Neural cell (in vitro differentiated cells): ENCODE measurements at regions not wholly inside any gene's neighbourhood (a gene's known extent, or its start where the extent isn't known, plus 50 kb on each side); places are given as distances from the start of the nearest gene placed in this dataset.
"Not testable (repeated sequence)": the region's sequence is repeated elsewhere in the genome, so short reads cannot be mapped to it uniquely, and the experiment has no call there.

Experiments
- H2AFZ ChIP-seq: fragments of 200-600, 300-800 bp; sonication (generic), shearing (Covaris generic); 2 replicates; pipeline ENCODE4 v1.6.0; 2014; ENCODE audit warnings: low read depth, mild to moderate bottlenecking, antibody characterized with exemption, low read length, moderate library complexity
- H3F3A ChIP-seq: fragments of 200-600 bp; shearing (Covaris generic); 2 replicates; pipeline ENCODE4 v1.6.1; 2016; ENCODE audit warnings: mild to moderate bottlenecking, moderate library complexity, mixed read lengths, antibody characterized with exemption, low read length; ENCODE audit not compliant: insufficient read depth, poor library complexity, severe bottlenecking
- H3K27ac ChIP-seq: fragments of 200-600, 300-800 bp; sonication (generic), shearing (Covaris generic); 2 replicates; pipeline ENCODE4 v1.5.1; 2014; ENCODE audit warnings: mild to moderate bottlenecking, low read length, moderate library complexity
- H3K27me3 ChIP-seq: fragments of 300-800, 200-600 bp; sonication (generic), shearing (Covaris generic); 2 replicates; pipeline ENCODE4 v1.6.0; 2014; ENCODE audit warnings: mild to moderate bottlenecking, low read depth, low read length, moderate library complexity; ENCODE audit not compliant: insufficient read depth
- H3K36me3 ChIP-seq: fragments of 300-800, 200-600 bp; sonication (generic), shearing (Covaris generic); 2 replicates; pipeline ENCODE4 v1.5.1; 2014; ENCODE audit warnings: mild to moderate bottlenecking, antibody characterized with exemption, low read length, moderate library complexity; ENCODE audit not compliant: insufficient read depth
- H3K4me2 ChIP-seq: fragments of 300-800, 200-600 bp; sonication (generic), shearing (Covaris generic); 2 replicates; pipeline ENCODE4 v1.6.0; 2014; ENCODE audit warnings: mild to moderate bottlenecking, low read length
- H3K4me3 ChIP-seq: fragments of 300-800, 200-600 bp; sonication (generic), shearing (Covaris generic); 2 replicates; pipeline ENCODE4 v1.5.1; 2014; ENCODE audit warnings: mild to moderate bottlenecking, low read length, moderate library complexity
- H3K79me2 ChIP-seq: fragments of 200-600 bp; shearing (Covaris generic); replicated peaks from 2 replicates; pipeline ENCODE4 v1.6.0; 2014; ENCODE audit warnings: mild to moderate bottlenecking, low read length, moderate library complexity; ENCODE audit not compliant: insufficient read depth
- H3K9ac ChIP-seq: fragments of 300-800, 200-600 bp; sonication (generic), shearing (Covaris generic); 2 replicates; pipeline ENCODE4 v1.6.1; 2016; ENCODE audit warnings: mild to moderate bottlenecking, low read length, mixed read lengths
- H3K9me2 ChIP-seq: fragments of 200-600 bp; shearing (Covaris generic); 2 replicates; pipeline ENCODE4 v1.6.1; 2016; ENCODE audit warnings: mild to moderate bottlenecking, low read length, mixed read lengths; ENCODE audit not compliant: insufficient read depth
- H3K9me3 ChIP-seq: fragments of 200-600, 300-800 bp; sonication (generic), shearing (Covaris generic); 2 replicates; pipeline ENCODE4 v1.6.1; 2016; ENCODE audit warnings: mild to moderate bottlenecking, mixed run types, low read length, moderate library complexity, mixed read lengths
- H4K20me1 ChIP-seq: fragments of 200-600 bp; shearing (Covaris generic); 2 replicates; pipeline ENCODE4 v1.6.1; 2016; ENCODE audit warnings: mild to moderate bottlenecking, mixed run types; ENCODE audit not compliant: insufficient read depth
- EP300 ChIP-seq: fragments of 450-650 bp; conservative IDR thresholded peaks from 2 replicates; pipeline ENCODE4 v1.6.1; 2014; ENCODE audit warnings: antibody characterized with exemption, mild to moderate bottlenecking, moderate library complexity; ENCODE audit not compliant: poor library complexity, severe bottlenecking
- EZH2 ChIP-seq: fragments of 200-600, 300-800 bp; shearing (Covaris generic), sonication (generic); IDR thresholded peaks from 2 replicates; pipeline ENCODE4 v1.6.1; 2014; ENCODE audit warnings: antibody characterized with exemption, low read length, borderline replicate concordance, mild to moderate bottlenecking; ENCODE audit not compliant: insufficient read depth, poor library complexity, severe bottlenecking
- MXI1 ChIP-seq: fragments of 450-650 bp; conservative IDR thresholded peaks from 2 replicates; pipeline ENCODE4 v1.6.1; 2014; ENCODE audit warnings: antibody characterized with exemption, mild to moderate bottlenecking; ENCODE audit not compliant: poor library complexity, severe bottlenecking
- POLR2AphosphoS5 ChIP-seq: IDR thresholded peaks from 2 replicates; pipeline ENCODE4 v1.6.1; 2012
- RAD21 ChIP-seq: fragments of 450-650 bp; conservative IDR thresholded peaks from 2 replicates; pipeline ENCODE4 v1.6.1; 2014; ENCODE audit warnings: antibody characterized with exemption, mild to moderate bottlenecking, moderate library complexity
- SMC3 ChIP-seq: fragments of 450-650 bp; conservative IDR thresholded peaks from 2 replicates; pipeline ENCODE4 v1.6.1; 2014; ENCODE audit warnings: antibody characterized with exemption, mild to moderate bottlenecking, moderate library complexity; ENCODE audit not compliant: poor library complexity
- TAF1 ChIP-seq: IDR thresholded peaks from 2 replicates; pipeline ENCODE4 v1.6.1; 2012; ENCODE audit warnings: low read depth
- TF ChIP-seq, protein P1 (sequence below): IDR thresholded peaks from 2 replicates; pipeline ENCODE4 v1.6.1; 2012; ENCODE audit warnings: borderline replicate concordance
- TF ChIP-seq, protein P2 (sequence below): fragments of 450-650 bp; IDR thresholded peaks from 2 replicates; pipeline ENCODE4 v1.5.1; 2014; ENCODE audit warnings: antibody characterized with exemption, mild to moderate bottlenecking, moderate library complexity; ENCODE audit not compliant: poor library complexity, severe bottlenecking

DNA sequence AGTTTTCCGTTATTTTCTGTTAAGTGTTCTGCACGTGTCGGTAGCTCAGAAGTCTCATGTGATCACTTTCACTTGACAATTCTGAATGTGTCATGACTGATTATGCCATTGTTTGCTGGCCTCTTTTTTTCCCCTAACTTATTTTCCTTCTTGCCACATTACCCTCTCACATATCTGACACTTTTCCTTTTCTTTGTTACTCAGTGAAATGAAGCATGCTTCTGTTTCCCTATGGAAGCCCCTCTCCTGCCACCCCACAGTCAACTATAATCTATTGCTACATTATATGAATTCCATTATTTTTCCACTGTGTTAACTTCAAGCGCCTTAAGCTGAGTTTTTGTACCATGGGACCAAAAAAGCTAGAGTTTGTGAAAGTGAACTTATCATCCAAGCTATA, 531.6 kb upstream of the HS3ST5 start (continued):
- TF ChIP-seq, protein P1, sequence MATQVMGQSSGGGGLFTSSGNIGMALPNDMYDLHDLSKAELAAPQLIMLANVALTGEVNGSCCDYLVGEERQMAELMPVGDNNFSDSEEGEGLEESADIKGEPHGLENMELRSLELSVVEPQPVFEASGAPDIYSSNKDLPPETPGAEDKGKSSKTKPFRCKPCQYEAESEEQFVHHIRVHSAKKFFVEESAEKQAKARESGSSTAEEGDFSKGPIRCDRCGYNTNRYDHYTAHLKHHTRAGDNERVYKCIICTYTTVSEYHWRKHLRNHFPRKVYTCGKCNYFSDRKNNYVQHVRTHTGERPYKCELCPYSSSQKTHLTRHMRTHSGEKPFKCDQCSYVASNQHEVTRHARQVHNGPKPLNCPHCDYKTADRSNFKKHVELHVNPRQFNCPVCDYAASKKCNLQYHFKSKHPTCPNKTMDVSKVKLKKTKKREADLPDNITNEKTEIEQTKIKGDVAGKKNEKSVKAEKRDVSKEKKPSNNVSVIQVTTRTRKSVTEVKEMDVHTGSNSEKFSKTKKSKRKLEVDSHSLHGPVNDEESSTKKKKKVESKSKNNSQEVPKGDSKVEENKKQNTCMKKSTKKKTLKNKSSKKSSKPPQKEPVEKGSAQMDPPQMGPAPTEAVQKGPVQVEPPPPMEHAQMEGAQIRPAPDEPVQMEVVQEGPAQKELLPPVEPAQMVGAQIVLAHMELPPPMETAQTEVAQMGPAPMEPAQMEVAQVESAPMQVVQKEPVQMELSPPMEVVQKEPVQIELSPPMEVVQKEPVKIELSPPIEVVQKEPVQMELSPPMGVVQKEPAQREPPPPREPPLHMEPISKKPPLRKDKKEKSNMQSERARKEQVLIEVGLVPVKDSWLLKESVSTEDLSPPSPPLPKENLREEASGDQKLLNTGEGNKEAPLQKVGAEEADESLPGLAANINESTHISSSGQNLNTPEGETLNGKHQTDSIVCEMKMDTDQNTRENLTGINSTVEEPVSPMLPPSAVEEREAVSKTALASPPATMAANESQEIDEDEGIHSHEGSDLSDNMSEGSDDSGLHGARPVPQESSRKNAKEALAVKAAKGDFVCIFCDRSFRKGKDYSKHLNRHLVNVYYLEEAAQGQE = peak; percentile 78

DNA sequence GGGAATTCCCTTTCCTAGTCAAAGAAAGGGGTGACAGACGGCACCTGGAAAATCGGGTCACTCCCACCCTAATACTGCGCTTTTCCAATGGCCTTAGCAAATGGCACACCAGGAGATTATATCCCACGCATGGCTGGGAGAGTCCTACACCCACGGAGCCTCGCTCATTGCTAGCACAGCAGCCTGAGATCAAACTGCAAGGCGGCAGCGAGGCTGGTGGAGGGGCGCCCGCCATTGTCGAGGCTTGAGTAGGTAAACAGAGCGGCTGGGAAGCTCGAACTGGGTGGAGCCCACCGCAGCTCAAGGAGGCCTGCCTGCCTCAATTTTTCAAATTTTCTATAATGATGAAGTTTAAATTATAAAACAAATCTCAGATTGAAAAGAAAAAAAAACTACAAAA, 522.7 kb upstream of the HS3ST5 start:
- H3K9me3 ChIP-seq, H3K4me3 ChIP-seq, H3K4me2 ChIP-seq, H3K79me2 ChIP-seq, H3K27me3 ChIP-seq, H3K36me3 ChIP-seq, H3F3A ChIP-seq, H3K9ac ChIP-seq, H3K27ac ChIP-seq, H2AFZ ChIP-seq, H3K9me2 ChIP-seq, H4K20me1 ChIP-seq: not testable (repeated sequence)

DNA sequence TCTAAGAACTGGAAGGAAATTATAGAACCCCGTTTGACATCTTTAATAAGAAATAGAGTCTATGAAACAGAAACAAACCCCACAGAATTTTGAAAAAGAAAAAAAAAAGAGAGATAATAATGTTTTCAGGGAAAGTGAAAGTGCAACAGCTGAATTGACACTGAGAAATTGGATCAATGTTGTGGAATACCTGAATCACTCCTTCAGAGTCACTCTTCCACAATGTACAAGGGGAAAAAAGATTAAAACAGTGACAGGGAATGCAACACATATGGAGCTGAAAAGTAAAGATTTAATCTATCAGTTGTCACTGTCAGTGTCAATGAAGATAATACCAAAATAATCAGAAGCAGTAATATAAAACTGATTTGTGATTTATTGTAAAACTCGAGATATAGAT, 520.8 kb upstream of the HS3ST5 start:
- no peak overlapping the region for H2AFZ ChIP-seq
- no peaks in the 10 kb centered on the region for H3K9me3 ChIP-seq
- H3K27me3 ChIP-seq = no peaks in the 10 kb centered on the region
- H3F3A ChIP-seq = no peaks in the 10 kb centered on the region
- no peaks in the 10 kb centered on the region for H3K36me3 ChIP-seq
- no peak overlapping the region for H3K4me3 ChIP-seq
- no peak overlapping the region for H3K4me2 ChIP-seq
- H3K9me2 ChIP-seq = no peaks in the 10 kb centered on the region
- H4K20me1 ChIP-seq = no peaks in the 10 kb centered on the region
- no peak overlapping the region for H3K9ac ChIP-seq
- no peaks in the 10 kb centered on the region for H3K79me2 ChIP-seq
- H3K27ac ChIP-seq = no peak overlapping the region
- TF ChIP-seq, protein P1 = no peak
- TF ChIP-seq TAF1 (no peak), EP300 (no peak), MXI1 (no peak), POLR2AphosphoS5 (no peak), EZH2 (no peak), SMC3 (no peak), RAD21 (no peak)
- TF ChIP-seq, protein P2, sequence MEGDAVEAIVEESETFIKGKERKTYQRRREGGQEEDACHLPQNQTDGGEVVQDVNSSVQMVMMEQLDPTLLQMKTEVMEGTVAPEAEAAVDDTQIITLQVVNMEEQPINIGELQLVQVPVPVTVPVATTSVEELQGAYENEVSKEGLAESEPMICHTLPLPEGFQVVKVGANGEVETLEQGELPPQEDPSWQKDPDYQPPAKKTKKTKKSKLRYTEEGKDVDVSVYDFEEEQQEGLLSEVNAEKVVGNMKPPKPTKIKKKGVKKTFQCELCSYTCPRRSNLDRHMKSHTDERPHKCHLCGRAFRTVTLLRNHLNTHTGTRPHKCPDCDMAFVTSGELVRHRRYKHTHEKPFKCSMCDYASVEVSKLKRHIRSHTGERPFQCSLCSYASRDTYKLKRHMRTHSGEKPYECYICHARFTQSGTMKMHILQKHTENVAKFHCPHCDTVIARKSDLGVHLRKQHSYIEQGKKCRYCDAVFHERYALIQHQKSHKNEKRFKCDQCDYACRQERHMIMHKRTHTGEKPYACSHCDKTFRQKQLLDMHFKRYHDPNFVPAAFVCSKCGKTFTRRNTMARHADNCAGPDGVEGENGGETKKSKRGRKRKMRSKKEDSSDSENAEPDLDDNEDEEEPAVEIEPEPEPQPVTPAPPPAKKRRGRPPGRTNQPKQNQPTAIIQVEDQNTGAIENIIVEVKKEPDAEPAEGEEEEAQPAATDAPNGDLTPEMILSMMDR = no peak
